ENCODE measurements at regions not wholly inside any gene's neighbourhood (a gene's known extent, or its start where the extent isn't known, plus 50 kb on each side); places are given as distances from the start of the nearest gene placed in this dataset.
"Not testable (repeated sequence)": the region's sequence is repeated elsewhere in the genome, so short reads cannot be mapped to it uniquely, and the experiment has no call there.

DNA sequence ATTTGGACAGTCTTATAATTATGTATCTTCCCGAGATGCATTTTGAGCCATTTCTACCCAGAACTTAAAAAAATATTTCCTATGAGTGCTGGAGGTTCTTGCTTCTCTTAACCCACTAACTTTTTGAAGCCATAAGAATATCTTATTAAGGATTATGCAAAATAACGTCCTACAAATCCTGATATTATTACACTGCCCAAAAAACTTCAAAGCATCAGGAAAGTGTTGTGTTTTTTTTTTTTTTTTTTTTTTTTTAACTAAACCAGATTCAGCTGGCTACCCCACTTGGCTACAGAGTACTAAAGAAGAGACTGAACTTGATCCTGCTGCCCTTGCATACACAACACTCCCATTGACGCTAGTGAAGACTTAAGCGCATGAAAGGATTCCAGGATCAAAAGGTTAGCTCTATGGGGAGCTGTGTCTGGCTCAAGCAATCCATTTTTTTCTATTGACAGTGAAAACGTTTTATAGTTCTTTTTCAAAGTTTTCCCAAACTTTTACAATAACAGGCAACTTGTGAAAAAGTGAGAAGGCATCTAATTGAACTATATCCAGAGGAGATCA, 141.4 kb downstream of the KCNRG start:
- DNase-seq: peak in 1 of 3 donors; percentile 54

DNA sequence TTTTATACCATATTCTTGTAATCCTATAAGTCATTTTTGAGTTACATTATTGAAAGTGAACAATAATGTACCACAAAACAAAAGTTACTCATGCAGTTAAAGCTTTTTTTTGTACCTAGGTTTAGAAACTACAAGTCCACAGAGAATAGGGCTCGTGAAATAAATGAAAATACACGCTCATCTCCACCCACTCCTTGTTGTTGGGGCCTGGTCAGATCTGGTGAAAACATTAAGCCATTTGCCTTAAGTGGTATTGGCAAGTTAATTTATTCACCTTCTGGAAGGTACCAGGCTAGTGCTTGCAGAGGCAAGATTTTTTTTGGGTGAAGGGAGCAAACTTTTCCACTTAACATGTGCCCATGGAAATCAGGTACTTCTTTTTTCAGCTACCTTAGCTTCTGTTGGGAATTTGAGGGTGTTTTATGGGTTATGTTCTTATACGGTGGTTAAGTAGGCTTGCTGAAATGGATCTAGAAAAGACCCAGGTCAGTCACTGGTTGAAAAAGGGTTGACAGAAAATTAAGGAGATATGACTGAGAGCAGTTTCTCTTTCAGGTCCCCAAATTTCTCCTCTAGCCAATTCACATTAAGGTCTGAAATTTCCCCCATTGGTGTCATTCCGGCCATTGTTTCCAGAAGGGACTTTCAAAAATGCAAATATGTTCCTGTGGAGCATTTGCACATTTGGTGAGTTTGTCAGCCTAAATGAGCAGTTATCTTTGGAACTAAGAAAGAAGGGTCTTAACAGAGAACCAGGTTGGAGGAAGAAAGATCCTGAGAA, 143.3 kb downstream of the KCNRG start:
- no peak for DNase-seq

DNA sequence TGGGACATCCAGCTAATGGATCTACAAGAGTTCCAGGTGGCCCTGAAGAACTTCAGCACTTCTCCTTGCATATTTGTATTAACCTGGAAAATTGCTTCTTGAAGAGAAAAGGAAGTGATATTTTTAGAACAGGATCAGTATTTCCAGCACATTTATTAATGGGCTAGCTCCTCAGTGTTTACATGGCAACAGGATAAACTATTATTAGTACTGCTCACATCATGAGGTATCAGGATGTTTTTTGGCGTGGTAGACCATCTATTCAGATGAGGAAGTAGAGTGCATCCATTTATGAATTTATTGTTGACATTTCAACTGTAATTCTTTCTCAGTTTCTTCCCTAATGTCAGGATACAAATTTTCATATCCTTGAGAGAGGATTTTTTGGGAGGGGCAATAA, 144.4 kb downstream of the KCNRG start:
- no peak for DNase-seq

DNA sequence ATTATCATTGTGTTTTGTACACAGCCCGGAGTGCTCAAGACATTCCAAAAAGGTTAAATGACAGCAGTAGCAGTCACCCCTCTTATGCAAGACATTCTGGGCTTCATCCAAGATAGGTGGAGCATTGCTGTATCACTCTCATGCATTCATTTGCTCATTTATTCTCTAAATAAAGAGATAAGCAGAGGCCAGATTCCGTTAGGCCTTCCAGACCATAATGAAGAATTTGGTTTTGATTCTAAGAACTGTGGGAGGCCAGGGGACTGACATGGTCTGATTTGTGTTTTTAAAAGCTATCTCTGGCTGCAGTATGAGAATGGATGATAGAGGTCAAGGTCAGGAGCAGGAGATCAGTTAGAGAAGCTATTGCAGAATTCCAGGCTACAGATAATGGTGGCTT, 145.8 kb downstream of the KCNRG start:
- DNase-seq: no peak

DNA sequence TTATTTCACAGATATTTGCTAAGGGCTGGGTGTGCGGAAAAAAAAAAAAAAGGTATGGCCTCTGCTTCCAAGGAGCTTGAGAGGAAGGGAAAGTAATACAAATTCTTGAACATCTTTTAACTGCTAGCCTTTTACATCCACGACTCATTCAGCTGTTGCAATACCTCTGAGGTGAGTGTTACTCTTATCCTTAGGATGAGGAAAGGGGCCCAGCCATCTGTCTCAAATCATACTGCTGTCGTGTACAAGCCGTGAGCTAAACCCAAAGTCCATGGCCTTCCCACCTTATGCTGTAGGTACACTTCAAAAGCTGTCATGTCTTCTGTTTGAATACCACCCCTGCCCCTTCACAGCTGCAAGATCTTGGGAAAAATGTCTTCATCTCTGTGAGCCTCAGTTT, 146.8 kb downstream of the KCNRG start:
- no peak for DNase-seq

DNA sequence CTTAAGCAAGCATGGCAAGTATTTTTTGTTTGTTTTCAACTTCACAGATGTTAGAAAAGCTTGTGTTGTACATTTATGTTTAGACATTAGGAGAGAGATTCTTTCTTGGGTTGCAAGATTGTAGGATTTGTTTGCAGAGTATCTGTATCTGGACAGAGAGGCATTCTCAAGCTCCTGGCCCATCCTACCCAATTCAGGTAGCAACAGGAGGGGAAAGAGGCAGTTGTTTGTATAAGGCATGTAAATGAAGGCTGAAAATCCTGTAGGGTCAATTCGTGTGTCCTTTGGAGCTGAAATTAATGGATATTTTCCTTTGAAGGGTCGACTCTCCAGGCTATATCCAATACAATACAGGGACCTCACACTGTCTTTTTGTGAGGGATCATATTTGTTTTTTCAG, 147.3 kb downstream of the KCNRG start:
- no peak for DNase-seq

DNA sequence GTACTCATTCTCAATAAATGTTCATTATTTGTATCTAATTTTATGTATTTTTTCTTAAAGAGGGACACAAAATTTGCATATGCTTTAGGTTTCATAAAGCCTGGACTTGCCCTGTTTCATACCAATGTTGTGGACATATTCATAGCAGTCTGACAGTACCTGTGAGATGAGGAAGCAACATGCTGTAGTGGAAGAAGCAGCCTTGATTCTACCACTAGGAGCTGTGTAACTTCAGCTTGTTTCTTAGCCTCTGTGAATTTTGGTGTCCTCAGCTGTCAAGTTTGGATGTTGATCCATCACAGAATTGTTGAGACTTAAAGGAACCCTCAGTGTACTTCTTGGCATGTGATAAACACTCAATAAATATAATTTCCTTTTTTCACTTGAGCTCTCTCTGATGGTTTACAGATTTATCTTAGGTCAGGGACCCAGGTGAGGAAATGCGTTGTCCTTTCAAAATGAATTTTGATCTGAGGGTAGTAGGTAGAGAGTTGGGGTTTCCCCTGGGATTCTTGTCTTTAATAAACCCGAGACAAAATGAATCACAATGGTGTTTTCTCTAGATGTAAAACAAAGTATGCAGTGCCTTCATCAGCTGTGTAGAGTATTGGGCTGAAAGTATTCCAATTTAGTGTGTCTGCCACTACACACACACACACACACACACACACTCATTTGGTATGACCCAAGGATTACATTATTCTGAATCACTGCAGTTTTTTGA, 152.1 kb downstream of the KCNRG start:
- no peak for DNase-seq

DNA sequence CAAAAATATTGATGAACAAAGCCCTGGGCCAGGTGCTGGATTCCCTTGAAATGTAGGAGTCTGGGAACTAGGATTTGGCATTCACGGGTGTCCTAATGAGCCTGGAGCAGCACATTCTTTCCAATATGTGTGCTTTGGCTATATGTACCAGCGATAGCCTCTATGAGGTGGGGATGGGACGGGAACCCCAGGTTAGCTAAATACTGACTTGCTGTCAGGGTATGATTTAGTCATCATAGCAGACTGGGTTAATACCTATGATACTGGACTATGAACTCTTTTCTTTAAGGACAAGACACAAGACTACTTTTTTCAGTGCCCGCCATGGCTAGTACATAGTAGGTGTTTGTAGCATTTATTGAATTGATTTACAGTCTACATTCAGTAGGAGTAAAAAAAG, 152.7 kb downstream of the KCNRG start:
- no peak for DNase-seq

DNA sequence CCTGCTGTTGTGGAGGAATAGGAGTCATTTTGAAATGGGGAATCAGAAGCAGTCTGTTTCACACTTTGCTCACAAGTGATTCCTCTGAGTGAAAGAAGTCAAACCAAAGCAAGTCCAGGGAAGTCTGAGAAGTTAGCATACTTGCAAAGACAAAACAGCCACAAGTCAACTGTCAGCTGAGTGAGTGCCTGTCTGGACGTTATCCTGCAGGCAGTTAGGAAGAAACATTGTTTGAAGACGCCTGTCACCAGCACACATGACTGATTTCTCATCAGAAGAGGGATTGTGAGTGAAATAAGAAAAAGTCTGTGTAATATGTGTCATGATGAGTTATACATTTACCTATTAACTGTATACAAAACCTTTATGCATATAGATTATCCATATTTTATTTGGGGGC, 153.5 kb downstream of the KCNRG start:
- no peak for DNase-seq

DNA sequence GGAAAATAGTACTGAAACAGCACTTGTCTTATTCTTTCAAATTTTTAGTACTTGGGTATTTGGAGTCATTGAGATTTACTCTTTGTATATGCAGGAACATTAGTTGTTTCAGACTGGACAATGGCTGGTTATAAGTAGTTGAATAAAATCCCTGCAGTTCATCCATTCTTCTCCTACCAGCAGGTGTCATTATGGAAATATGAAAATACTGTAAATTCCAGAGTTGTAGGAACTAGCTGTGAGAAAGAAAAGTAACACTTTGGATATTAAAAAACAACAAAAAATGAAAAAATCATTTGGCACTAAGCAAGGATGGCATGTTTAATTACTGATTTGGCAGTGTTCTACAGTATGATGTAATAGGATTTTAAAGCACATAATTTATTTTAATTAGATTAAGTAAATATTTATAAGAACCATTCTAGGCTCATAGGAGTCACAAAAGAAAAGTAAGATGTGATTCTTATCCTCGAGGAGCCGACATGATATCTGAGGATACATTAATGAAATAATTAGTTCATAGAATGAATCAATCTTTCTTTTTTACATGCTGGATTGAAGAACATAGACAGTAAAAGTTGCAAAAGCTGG, 155.3 kb downstream of the KCNRG start:
- peak in 2 of 3 donors; percentile 37 to 61 for DNase-seq

DNA sequence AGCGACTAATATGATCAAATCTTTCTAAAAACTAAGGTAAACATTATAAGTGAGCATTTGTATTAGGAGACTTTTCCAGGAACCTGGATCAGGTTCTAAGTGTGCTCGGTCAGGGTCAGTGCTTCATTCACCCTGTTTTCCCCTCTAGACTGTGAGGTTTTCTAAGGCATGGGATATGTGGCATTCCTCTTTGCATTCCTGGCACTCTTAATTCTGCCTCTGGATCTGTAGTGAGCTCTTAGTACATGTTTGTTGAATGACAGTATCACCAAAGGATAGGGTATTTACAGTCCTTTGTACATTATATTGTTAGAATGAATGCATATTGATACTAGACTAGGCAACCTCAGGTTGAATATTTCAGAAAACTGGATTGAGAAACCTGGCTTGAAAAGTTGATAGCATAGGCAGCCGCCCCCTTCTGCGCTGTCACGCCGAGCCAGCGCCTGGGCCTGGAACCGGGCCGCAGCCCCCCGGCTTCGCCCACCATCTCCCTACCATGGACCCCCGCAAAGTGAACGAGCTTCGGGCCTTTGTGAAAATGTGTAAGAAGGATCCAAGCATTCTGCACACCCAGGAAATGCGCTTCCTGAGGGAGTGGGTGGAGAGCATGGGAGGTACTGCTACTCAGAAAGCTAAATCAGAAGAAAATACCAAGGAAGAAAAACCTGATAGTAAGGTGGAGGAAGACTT, 156.5 kb downstream of the KCNRG start:
- no peak for DNase-seq

DNA sequence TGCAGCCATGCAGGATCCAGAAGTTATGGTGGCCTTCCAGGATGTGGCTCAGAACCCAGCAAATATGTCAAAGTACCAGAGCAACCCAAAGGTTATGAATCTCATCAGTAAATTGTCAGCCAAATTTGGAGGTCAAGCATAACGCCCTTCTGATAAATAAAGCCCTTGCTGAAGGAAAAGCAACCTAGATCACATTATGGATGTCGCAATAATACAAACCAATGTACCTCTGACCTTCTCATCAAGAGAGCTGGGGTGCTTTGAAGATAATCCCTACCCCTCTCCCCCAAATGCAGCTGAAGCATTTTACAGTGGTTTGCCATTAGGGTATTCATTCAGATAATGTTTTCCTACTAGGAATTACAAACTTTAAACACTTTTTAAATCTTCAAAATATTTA, 157.8 kb downstream of the KCNRG start:
- not testable (repeated sequence) for DNase-seq

DNA sequence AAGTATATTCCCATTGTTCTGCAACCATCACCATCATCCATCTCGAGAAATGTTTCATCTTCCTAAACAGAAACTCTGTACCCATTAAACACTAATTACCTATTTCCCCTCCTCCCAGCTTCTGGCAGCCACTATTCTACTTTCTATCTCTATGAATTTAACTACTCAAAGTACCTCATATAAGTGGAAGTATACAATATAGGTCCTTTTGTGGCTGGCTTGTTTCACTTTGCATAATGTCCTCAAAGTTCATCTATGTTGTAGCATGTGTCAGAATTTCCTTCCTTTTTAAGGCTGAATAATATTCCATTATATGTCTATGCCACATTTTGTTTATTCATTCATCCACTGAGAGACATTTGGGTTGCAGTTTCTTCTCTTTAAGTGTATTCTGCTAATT, 159.4 kb downstream of the KCNRG start:
- no peak for DNase-seq

DNA sequence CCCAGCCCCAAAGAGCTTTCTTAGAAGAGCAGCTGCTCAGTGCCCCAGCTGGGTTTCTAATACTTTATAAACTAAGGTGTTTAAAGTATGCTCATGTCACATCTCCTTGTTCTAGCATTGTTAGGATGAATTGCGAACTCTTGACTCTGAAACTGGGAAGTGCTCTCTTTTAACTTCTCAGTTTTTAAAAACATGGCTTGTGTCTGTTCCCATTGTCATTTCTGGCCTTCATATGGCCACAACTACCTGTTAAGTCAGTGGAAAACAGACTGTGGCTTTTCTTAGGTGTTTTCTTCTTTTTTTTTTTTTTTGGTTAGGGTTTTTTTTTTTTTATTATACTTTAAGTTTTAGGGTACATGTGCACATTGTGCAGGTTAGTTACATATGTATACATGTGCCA, 164.7 kb downstream of the KCNRG start:
- no peak for DNase-seq

DNA sequence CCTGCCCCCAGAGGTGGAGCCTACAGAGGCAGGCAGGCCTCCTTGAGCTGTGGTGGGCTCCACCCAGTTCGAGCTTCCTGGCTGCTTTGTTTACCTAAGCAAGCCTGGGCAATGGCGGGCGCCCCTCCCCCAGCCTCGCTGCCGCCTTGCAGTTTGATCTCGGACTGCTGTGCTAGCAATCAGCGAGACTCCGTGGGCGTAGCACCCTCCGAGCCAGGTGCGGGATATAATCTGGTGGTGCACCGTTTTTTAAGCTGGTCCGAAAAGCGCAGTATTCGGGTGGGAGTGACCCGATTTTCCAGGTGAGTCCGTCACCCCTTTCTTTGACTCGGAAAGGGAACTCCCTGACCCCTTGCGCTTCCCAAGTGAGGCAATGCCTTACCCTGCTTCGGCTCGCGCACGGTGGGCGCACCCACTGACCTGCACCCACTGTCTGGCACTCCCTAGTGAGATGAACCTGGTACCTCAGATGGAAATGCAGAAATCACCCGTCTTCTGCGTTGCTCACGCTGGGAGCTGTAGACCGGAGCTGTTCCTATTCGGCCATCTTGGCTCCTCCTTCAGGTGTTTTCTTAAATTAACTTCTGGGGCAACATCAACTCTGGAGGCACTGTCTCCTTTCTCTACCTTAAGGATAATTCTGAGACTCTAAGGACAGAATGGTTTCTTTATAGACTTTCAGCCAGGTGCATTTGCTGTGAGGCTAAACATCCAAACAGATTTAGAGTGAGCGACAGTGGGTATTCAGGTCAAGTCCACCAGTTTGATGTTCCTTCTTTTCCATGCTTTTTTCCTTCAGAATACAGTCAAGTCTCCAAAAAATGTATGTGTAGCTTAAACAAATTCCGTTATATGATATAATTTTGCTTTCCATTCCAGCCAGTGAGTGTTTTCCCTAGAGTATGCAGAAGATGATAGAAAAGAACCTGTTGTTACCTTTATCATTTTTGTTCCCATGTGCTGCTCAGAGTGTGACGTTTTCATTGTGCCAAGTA, 170.8 kb downstream of the KCNRG start:
- not testable (repeated sequence) for DNase-seq

DNA sequence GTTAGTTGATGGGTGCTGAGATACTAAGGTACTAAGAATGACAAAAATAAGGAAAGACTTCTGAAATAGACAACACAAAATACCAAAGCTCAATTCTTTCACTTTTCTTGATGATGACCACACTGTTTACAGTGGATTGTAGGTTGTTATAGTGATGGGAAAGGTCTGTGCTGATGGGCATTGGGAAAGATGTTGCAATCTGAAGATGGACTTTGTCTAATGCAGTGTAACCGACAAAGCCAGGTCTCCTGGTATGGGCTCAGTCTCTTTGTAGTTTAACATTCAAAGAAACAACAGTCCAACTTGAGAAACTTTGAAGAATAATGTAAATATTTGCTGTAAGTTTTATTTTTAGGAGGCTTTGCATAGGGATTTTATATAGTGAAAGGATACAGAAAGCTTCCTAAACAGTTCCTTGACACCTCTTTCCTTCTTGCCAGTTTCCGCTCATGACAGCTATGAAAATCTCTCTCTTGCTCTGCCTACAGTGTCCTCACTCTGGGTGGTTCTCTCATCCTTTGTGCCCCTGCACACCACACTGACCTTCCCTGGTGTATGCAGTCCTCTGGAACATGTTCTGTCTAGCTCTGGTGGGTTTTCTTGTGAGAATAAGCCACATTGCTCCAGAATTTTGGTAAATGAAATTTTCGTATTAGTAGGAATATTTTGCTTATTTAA, 172.2 kb downstream of the KCNRG start:
- DNase-seq: no peak

DNA sequence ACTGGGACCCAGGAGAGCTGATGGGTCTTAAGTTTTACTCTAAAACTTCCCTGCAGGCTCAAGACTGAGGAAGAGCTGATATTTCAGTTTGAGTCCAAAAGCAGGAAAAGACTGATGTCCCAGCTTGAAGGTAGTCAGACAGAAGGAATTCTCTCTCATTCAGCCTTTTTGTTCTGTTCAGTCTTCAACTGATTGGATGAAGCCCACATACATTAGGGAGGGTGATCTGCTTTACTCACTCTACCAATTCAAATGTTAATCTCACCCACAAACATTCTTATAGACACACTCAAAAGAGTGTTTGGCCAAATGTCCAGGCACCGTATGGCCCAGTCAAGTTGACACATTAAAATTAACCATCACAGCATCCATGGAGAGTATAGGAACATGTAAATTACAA, 173.5 kb downstream of the KCNRG start:
- no peak for DNase-seq

DNA sequence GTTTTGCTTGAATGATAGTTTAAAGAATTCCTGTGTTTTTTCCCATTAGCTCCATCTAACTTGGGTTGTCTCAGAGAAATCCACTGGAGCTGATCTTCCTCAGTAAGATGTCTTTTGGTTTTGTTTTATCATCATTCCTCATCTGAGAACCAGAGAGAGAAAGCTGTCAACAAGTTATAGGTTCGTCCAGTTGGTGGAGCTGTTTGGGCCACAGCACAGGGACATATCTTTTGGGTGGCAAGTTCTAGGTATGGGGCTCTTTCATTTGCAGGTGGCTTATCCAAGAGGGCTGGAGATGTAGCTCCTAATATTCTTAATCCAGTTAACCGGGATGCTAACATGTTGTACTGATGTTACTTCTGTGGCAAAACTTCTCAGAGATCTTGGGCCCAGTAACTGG, 174.2 kb downstream of the KCNRG start:
- DNase-seq: no peak

DNA sequence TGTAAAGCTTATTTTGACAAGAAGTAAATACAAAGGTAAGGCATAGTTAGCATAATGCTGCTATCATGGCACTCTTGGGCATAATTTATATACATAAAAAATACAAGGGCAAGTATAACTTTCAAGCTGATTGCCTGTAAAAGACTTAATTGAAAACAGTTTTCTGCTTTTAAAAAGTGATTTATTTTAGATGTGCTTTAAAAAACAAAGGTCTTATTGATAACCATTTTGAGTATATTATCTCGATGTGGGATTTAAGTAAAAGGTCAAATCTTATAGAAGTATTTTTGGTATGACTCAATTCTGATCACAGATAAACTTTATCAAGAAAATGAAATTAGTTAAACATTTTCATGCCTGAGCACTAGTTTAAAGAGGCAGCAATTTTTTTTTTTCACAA, 175.8 kb downstream of the KCNRG start:
- DNase-seq: no peak

DNA sequence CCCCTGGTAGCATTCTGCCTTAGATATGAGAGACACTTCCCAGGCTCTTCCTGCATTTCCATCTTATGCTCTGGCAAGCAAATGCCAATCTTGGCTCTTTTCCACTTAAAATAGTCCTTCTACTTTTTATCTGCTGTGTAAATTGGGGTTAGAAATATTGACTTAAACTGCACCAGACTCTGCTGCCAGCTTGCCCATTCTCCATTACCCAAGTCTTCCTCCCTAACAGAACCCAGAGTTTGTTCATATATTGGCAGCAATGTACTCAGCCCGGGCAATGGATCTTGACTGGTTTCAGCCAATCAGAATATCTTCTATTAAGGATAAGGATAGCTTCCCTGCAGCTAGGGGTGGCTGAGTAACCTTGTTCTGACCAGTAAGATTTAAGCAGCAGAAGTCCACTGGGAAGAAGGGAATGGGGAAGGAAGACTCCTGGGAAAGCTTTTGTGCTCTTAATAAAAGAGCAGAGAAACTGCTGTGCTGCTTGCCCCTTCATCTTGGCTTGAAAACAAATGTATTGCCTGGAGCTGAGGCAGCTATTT, 177.1 kb downstream of the KCNRG start:
- DNase-seq: no peak

All from muscle of back (tissue), 3 donors.